Stimulated activated CD8-positive, alpha-beta memory T cell treated with anti-CD3 and anti-CD28 coated beads, Interleukin-4, amount 100 ng/mL, for 48 hours (primary cell): ENCODE measurements at regions not wholly inside any gene's neighbourhood (a gene's known extent, or its start where the extent isn't known, plus 50 kb on each side); places are given as distances from the start of the nearest gene placed in this dataset.

Source experiments
- DNase-seq: peaks from one replicate; pipeline ENCODE4 v3.0.0-alpha.2; 2020

DNA sequence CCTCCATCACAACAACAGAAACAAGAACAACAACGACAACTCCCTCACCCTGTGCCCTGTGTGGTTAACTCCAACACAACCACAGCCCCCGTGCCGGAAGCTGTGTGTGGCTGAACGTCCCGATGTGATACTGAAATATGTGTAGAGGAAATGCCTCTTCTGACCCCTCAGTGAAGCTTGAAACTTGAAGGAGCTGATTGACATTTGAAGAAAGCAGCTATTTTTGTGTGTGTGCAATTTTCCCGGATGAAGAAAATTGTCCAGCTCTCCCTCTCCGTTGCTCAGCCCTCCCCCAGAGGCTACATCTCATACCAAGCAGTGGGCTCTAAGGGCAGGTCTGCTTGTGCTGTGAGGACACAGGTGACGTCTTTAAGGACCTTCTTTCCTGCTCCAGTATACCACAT is 173.8 kb downstream of the ICOS start:
- peak; percentile 81 for DNase-seq

DNA sequence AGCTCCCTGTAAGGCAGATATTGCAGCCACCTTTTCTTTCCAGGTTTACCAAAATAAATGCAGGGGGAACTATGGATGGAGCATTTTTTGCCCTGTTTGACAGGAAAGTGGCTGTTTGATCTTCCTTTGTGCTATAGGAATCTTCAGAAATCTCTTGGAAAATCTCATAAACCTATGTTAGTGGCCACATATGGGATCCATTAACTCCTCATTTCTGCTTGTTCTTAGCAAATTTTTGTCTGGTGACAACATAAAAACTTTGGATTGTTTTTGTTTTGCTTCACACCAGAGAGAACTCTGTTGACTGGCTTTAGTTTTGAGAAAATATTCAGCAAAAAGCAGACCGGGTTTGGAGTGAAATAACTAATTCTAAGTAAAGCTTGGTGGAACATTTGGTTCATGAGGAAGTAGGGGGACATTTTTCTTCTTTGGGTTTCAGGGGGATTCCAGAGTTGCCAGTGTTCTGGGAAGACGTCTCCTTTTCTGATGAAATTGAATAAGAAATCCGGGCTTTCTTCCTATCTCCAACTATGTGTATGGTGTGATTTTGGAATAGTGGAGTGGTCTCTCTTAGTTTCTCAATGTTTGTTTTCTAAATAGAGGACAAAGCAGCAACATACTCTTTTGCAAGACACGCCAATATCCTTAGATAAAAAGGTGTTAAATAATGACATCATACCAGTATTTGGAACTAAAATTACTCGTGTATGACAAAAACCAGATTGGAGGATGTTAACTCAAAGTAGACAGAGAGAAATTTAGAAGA is 174.4 kb downstream of the ICOS start:
- no peak for DNase-seq

DNA sequence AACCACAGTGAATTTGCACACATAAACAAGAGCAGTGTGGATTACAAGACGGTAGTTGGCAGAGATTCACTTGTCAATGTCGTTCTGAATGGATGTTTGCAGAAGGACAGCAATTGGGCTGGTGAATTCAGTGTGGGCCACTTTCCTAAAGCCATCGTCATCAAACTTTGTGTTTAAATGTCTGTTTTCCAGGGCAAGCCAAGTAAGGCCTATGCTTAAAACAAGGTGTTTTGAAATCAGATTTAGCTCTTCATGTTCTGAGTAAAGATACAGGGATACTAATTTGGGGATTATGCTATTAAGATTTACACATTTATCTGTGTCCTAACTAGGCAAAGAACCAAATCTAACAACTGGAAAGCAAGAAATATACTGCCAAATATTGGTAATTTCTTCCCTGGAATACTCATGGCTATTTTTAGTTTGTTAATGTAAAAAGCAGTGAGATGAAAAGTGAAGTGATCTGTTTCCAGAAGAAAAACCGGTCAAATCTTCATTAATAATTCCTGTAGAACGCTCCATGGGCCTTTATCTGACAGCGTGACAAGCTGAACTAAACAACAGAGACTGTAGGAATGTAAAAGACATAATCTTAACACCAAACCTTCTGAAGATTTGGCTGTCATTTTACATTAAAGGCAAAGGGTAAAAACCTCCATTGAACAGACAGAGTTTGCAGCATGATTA is 175.7 kb downstream of the ICOS start:
- no peak for DNase-seq

DNA sequence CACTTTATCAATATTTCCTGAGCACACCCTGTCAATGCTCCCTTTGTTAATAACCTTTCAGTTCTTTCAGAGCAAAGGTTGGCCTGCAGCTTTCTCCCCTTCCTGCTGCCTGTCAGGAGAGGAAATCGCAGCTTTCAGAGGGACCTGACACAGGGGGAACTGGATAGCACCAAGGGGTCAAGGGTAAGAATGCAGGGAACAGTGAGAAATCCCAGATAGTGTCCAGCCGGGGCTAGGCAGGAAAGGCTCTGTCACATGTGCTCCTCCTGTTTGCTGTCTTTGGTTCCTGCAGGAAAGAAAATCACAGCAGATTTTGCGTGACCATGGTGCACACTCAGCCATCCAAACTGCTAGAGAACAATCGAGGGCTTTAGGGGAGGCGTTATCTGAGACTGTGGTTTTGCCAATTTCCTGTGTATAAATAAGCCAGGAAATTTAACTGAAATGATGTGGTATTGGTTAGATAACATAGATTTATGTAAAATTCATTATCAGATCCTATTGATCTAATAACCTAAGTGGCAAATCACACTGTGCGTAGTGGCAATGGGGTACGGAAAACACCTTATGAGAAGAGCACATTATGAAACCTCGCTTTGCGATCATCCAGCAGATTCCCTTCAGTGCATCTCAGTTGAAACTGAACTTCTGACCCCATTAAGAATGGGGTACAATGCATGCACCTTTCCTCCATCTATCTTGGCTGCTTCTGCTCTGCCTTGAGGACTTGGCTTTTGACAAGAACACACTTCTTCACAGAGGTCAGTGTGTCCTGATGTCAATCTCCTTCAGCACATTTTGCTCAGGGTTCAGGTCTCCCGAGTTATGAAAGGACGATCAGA is 178.0 kb downstream of the ICOS start:
- no peak for DNase-seq

DNA sequence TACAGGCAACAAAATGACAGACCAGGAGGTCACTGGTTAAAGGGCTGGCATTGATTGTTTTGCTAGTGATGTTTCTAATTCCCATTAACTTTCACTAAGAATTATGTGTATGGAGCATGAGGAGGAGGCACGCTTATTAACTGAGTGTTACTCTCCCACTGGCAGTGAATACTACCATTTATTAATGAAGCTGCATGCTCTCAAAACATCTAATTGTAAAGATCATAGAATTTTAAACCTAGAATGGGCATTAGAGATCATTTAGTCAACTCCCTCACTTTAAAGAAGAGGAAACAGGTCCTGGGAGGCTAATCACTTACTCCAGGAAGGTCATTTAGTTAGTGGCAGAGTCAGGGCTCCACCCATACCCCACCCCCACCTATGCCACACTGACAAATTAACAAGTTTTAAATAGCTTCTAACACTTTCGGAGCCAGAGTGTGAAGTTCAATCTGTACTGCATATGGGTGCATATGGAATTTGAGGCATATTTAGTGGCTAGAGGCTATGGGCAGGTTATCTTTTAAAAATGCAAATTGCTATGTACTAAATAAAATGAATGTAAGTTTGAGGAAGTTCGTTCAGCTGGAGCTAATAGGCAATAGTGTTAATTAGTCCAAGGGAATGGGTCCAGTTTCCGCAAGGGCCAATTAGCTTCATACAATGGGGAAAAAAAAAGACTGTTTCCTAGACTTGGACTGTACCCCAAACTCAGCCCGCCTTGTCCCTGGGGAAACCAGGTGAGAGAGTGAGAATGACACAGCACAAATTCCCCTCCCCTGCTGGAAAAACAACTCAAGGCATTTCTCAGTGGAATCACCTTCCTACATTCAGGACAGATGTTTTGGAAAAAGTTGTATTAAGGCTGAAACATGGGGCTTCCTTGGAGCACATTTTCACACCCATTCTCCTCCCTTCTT is 178.8 kb downstream of the ICOS start:
- DNase-seq: no peak

DNA sequence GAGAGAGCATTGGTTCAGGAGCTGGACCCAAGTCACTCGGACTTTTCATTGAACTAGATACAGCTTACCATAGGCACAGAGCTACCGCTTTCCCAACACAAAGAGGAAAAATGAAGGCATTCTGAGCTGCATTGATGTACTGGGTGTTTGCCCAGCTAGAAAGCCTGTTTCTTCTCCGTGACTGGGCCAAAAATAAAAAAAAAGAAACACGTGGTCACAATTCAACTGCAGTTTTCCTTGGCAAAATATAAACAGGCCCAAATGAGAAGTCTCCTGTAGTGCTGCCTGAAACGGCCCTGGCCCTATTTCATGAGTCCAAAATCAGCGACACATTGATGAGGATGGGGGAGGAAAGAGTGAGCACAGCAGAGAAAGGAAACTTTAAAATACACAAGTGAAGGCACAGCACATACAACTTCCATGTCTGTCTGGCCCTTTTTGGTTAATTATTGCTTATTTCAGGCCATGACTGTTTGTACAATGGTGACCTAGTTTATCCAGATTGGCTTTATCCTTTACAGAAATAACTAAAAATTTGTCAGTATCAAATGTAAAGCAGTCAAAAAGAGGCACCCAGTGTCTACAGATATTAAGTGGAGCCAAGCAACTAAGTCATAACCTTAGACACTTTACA is 179.7 kb downstream of the ICOS start:
- DNase-seq: no peak

DNA sequence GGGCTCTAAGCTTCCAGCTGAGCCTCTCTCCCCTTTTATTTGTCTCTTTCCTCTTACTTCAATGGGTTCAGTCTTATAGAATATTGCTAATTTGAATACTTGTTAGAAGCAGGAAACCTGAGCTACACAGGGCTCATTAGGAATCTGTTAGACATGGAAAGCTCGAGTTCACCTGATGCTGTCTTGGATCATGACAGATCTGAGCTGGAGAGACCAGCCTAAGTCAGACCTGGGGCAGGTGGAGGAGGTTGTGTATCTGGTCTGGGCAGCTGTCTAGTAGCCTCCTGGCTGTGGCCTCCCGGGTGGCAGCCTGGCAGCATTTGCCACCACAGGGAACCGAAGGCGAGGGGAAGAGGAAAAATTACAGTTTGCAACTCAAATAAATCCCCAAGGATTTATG is 185.9 kb downstream of the ICOS start:
- no peak for DNase-seq

DNA sequence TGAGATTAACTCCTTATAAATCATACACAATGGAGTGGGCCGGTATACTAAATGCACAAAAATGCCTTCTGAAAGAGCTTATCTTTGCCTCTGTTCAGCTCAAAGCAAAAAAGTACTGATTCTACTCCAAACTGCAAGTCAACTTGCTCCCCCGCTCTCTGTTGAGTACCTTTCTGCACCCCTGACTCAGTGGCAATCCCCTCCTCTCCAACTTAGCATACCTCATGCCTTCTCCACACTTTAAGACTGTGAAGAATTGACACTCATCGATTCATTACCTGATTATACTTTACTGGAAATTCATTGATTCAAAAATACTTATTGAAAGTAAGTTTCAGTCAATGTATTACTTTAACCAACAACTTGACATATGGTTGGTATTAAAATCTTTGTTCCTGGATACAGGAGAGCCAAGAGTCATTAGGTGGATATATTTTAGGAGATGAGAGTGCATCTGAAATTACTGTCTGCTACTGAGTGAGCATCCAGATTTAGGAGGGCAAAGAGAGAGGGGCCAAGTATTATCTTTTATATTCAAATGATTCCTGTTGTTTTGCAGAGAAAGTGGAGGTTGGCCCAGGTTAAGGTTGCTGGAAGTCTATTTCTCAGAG is 187.7 kb downstream of the ICOS start:
- DNase-seq: no peak

DNA sequence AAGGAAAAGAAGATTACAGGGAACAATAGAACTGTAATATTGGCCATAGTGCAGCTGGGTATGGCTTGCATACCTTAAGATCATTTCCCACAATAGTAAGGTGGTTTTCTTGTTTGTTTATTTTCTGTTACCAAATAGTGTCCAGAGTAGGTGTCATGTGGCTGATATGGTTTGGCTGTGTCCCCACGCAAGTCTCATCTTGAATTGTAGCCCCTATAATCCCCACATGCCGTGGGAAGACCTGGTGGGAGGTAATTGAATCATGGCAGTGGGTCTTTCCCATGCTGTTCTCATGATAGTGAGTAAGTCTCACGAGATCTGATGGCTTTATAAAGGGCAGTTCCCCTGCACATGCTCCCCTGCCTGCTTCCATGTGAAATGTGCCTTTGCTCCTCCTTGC is 190.1 kb downstream of the ICOS start:
- no peak for DNase-seq

DNA sequence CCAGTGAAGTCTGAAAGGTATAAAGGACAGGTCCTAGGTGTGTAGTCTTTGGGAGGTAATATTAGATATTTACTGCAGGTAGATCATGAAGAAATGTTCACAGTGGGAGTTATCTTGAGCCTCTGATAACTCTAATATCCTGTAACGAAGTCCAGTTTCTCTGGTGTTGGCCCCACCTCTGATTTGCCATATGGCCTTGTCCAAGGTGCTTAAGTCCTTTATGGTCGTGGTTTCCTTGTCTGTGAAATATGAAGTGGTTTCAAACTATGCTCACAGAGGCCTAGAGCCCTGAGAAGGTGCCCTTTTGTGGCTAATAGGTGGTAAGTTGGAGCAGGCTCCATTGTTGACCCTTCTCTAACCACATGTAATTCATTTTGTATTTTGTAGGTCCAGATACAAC is 190.7 kb downstream of the ICOS start:
- no peak for DNase-seq

DNA sequence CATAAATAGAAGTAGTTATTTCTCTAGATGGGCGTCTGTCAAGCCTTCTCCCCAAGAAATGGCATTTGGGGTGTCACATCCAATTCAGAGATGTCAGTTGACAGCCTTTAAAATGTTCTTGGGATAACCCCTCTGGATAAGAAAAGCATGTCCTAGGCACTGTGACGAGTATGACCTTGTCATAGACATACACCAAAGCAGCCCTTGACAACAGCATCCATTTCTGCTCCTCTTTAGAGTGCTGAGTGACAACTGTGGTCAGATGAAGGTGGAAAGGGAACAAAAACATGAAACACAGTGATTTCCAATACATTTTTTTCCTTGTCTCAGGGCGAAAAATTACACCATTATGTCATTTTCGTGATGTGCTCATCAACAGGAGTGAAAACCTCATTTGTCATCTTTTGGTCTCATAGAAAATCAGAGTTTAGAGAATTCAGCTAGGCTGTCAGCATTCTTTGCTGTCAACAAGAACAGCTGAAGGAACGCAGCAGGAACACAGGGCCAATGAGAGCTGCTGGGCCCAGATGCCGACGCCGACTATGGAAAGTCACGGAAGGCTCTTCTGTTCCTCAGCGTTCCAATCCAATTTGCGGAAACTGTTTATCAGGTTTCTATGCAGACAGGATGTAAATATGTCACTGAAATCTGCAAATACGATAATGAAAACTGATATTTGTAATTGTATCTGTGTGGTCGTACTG is 193.2 kb downstream of the ICOS start:
- DNase-seq: no peak

DNA sequence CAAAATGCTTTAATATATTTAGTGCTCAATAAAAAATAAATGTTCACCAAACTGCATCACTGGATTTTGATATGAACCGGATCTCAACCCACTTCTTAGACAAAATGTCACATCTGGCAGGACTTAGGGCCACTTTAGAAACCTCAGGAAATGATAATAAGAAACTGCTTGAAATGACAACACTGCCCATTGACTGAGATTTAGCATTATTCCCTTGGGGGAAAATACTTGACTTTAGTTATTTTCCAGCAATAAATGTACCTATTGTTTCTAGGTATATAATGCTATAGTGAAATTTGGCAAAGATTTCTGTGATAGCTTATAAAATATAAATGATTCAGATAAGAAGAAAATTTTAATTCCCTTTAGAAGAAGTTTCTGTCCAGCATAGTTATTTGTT is 195.1 kb downstream of the ICOS start:
- DNase-seq: no peak

DNA sequence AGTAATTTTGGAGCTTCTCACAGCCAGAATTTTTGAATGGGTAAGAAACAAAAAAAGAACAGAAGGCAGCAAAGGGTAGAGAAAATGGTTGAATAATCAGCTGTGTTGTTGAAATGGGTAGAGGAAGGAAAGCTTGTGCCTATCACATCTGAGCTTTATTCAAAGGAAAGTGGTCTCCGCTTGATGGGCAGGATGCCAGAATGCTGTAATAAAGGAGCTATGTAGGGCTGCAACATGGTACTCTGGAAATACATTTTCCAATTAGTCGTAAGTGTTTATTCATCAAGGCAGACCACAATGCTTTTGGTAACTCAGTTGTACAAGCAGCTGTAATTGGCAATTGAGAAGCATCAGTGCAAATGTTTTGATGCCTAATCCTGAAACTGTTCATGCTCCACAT is 196.9 kb downstream of the ICOS start:
- no peak for DNase-seq

DNA sequence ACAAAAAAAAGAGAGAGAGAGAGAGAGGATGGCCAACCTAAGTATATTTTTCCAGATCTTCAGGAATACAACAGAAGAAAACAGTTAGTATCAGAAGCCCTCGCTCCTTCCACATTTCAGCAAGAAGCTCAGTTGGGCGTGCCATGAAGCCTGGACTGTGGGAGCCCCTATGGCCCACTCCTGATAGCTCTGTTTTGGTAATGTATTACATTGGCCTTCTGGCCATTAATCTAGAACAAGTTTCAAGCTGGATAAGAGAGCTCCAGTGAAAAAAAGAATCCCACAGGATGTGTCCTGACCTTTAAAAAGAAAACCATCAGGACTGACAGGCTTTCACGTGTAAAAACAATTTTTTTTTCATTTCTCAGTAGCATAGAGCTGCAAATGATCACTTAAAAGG is 197.9 kb downstream of the ICOS start:
- no peak for DNase-seq

DNA sequence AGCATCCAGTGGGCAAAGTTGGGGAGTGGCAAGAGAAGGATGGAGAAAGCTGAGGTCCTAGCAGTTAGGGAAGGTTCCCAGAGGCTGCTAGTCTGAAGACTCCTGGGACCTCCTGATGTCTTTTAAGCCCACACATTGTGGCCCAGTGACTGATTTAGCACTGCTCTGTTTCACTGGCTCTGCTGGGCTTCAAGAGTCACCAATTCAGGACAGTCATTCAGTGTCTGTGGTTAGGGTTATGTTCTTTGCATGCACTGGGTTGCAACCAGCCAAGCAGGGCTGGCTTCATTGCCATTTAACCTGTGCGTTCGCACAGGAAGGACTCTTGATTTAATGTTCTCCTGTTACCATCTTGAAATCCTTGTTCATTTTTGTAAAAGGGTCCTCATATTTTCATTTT is 199.2 kb downstream of the ICOS start:
- no peak for DNase-seq

DNA sequence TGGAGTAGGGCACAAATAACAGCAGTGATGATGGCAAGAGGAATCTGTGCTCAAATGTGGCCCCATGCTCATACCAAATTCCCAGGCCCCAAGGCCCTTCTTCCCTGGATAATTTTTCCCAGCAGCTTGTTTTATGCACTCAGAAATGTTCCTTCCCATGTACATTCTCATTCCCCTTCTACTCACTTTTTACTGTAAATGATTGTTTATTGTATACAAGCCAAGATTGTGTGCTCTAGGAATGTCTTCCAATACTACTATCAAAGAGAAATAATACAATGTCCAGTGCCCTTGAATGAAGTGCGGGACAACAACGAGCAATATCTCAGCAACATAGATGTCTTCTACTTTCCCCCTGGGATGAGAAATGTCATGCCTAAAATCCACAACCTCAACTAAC is 201.6 kb downstream of the ICOS start:
- no peak for DNase-seq

DNA sequence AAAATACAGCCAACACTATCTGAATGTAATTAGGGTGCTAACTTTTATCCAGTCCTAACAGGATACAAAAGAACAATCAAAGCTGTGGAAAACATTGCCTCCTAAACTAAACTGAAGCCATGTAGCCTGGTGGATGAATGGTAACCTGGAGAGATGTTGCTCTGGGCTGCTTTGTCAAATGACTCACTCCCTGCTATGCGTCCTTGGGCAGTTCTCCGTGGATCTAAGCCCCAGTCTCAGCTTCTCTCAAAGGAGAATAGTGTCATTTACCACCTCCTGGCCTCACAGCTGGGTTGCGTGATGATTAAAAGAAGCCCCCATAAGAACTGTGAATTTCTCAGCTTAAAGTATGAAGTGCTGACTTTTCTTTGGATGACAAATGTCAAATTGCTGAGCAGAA is 203.7 kb downstream of the ICOS start:
- DNase-seq: no peak

DNA sequence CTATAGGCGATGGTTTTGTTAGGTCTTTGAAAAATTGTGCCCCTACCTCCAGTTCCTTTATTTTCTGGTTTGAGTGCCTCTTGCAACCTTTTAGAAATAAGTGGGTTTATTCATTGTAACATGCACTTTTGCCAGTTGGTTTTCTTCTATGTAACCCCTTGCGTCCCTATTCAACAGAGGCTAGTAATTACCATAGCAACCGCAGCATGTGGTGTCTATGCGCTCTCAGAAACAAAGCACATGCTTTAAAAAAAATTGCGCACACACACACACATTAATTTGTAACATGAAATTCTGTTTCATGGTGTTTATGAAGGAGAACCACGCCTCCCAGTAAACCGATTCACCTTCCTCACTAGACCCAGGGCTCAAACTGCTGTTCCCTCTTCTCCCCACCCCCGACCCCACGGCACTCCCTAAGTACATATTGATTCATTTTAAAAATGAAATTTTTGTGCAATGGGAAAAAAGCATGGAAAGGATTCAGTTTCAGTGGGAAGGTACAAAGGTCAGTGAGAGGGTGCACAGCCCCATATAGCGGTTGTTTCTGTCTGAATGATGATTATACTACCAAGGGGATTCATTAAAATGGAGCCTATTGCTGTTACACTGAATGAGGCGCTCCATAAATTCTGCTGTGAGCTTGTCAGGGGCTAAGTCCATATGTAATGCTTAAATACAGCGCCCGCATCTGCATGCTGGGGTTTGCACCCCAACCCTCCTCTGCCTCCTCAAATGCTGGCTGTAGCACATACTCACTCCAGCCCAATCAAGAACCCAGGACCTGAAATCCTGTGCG is 206.9 kb downstream of the ICOS start:
- DNase-seq: no peak

DNA sequence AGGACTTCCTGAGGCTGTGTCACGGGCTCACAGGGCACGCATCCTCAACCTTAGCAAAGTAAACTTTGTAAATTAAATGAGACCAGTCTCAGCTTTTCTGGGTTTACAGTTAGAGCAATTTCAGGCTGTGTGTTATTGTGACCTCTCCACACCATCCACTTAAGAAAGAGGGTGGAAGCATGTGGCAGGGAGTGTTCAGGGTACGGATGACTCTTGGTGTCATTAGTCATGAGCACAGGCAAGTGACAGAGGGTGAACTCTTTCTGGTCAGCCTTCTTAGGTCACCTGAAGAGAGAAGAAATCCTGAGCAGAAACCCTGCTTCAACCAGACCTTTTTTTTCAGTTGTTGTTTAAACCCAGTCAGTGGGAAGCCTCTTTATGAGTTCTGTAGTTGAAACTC is 207.9 kb downstream of the ICOS start:
- no peak for DNase-seq

DNA sequence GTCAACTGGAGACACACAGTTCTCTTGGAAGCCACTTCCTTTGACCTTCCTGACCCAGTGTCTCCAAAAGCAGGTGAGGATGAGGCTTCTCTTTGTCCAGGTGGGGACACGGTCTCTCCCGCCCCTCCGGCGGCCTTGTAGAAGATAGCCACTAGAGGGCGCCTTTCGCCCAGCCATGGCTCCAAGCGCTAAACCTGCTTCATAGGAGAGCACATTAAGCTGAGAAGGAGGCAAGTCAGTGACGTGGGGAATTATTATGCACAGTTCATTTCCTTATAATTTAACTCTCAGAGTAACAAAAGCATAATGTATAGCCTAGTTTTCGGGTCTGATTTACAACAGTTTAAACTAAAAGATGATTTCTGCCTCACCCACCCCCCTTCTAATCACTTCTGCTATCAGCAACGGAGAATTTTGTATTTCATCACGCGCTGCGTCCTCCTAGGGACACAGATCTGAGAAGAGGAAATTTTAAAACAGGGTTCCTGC is 208.7 kb downstream of the ICOS start:
- DNase-seq: peak; percentile 86
